Activated CD8-positive, alpha-beta memory T cell treated with anti-CD3 and anti-CD28 coated beads, Interleukin-2, amount 10 ng/mL, durations not matched to agents 7 days and 5 days (primary cell): ENCODE measurements at regions not wholly inside any gene's neighbourhood (a gene's known extent, or its start where the extent isn't known, plus 50 kb on each side); places are given as distances from the start of the nearest gene placed in this dataset.

Experiments used
- ATAC-seq: fragments of 150-1000 bp; cut with Tn5 transposase; one replicate; pipeline ENCODE4 v1.10.0; 2021; ENCODE audit warnings: moderate library complexity
- CTCF ChIA-PET: fragments of 350-600 bp; sonication (Branson Sonifier 250); formaldehyde crosslinking; loops from one replicate; lab custom pipeline; 2021; ENCODE audit warnings: antibody characterized with exemption; lab: Charles Lee
- DNase-seq: peaks from one replicate; pipeline ENCODE4 v3.0.0-alpha.2; 2020
- H3K27ac Mint-ChIP-seq: one replicate; pipeline ENCODE4 v1.8.0; 2021; ENCODE audit warnings: mild to moderate bottlenecking, mixed read lengths
- H3K27me3 Mint-ChIP-seq: one replicate; pipeline ENCODE4 v1.8.0; 2021; ENCODE audit warnings: mixed read lengths
- H3K36me3 Mint-ChIP-seq: one replicate; pipeline ENCODE4 v1.8.0; 2021; ENCODE audit warnings: mild to moderate bottlenecking, mixed read lengths
- H3K4me1 Mint-ChIP-seq: one replicate; pipeline ENCODE4 v1.8.0; 2021; ENCODE audit warnings: mixed read lengths
- H3K4me3 Mint-ChIP-seq: one replicate; pipeline ENCODE4 v1.8.0; 2021; ENCODE audit warnings: mild to moderate bottlenecking, moderate library complexity, mixed read lengths
- H3K9me3 Mint-ChIP-seq: one replicate; pipeline ENCODE4 v1.8.0; 2022; ENCODE audit warnings: low read depth, mixed read lengths

DNA sequence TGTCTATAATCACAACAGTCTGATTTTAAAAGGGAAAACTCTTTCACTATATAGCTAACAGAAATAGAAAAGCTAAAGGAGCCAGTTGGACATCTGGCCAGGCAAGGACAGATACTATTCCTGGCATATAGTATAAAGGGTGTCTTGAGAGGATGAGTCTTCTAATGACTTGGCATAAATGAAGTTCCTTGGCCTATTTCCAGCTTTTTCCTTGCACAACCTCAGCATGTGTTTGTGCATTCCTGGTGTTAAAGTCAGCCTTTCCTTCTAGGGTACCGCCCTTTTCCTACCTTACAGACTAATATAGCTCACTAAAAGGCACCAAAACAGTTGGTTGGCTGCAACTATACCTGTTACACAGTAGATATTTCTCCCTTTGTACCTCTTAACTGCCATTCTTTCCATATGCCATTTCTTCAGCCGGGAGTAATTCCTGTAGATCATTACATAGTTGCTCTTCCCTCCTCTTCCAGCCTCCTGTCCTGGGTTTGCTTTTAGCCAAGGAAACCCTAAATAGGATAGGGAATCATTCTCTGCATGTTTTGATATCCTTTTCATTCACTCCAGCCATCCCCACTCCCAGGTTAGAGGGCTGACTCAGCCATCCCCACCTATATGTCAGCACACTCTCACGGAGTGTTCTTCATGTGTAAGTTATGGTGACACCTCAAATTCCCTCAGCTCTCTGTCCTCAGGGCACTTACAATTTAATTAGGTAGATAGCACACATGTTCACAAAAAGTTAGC lies 102.1 kb upstream of the MDFIC start:
- H3K4me3 Mint-ChIP-seq: no peak overlapping the region
- H3K9me3 Mint-ChIP-seq: peaks cover 2% of the 10 kb centered on the region
- DNase-seq (no peak), ATAC-seq (no peak)
- H3K27me3 Mint-ChIP-seq: no peaks in the 10 kb centered on the region
- H3K27ac Mint-ChIP-seq: no peak overlapping the region
- H3K36me3 Mint-ChIP-seq: peaks cover 8% of the 10 kb centered on the region
- H3K4me1 Mint-ChIP-seq: peaks cover 8% of the 10 kb centered on the region
- CTCF ChIA-PET: interaction anchor here (0.6 kb wide), 1 partner anchor 299 kb away, joined by 3 read pairs; no protein-coding TSS in a partner anchor

- CTCF ChIA-PET: no interaction called here
- H3K4me1 Mint-ChIP-seq: peaks cover 11% of the 10 kb centered on the region
- no peak overlapping the region for H3K27ac Mint-ChIP-seq
- H3K27me3 Mint-ChIP-seq: no peaks in the 10 kb centered on the region
- H3K9me3 Mint-ChIP-seq: peaks cover 4% of the 10 kb centered on the region
- ATAC-seq: no peak
- H3K4me3 Mint-ChIP-seq: no peak overlapping the region
- peaks cover 18% of the 10 kb centered on the region for H3K36me3 Mint-ChIP-seq
- no peak for DNase-seq
Observed at GRCh38 chr7:114821030-114821900, 100.6 kb upstream of the MDFIC start.

- ATAC-seq (no peak), DNase-seq (no peak)
- Mint-ChIP-seq H3K27me3 (no peaks in the 10 kb centered on the region), H3K4me1 (peaks cover 11% of the 10 kb centered on the region), H3K27ac (no peak overlapping the region), H3K36me3 (peaks cover 20% of the 10 kb centered on the region), H3K9me3 (peaks cover 3% of the 10 kb centered on the region), H3K4me3 (no peak overlapping the region)
- CTCF ChIA-PET: no interaction called here
Observed at GRCh38 chr7:114822131-114822530, 99.8 kb upstream of the MDFIC start.

DNA sequence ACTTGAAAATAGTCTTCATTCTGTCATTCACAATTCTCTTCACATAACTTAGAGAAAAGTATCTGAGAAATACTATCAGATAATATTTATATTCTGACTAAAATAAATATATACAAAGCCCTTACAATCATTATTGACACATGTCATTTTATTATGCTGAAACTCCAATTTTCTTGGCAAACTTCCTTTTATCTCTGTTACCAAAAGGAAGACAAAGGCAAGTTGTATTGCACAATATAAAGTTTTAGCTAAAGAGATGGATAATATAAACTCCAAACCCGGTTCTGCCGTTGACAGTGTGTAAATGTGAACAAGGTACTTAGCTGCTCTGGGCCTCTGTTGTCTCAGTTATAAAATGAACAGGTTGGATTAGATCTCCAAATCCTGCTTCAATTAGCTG lies 99.0 kb upstream of the MDFIC start:
- DNase-seq: no peak
- no peaks in the 10 kb centered on the region for H3K27me3 Mint-ChIP-seq
- H3K4me1 Mint-ChIP-seq: peaks cover 11% of the 10 kb centered on the region
- peaks cover 7% of the 10 kb centered on the region for H3K9me3 Mint-ChIP-seq
- CTCF ChIA-PET: no interaction called here
- H3K27ac Mint-ChIP-seq: no peak overlapping the region
- H3K36me3 Mint-ChIP-seq: peaks cover 25% of the 10 kb centered on the region
- H3K4me3 Mint-ChIP-seq: no peak overlapping the region
- ATAC-seq: no peak

GRCh38 chr7:114823290-114823689 lies 98.6 kb upstream of the MDFIC start:
- Mint-ChIP-seq H3K36me3 (peaks cover 28% of the 10 kb centered on the region), H3K27me3 (no peaks in the 10 kb centered on the region), H3K4me3 (no peak overlapping the region), H3K27ac (no peak overlapping the region), H3K4me1 (peaks cover 9% of the 10 kb centered on the region), H3K9me3 (peaks cover 7% of the 10 kb centered on the region)
- DNase-seq (no peak), ATAC-seq (no peak)
- CTCF ChIA-PET: no interaction called here

- DNase-seq: no peak
- CTCF ChIA-PET: no interaction called here
- peaks cover 5% of the 10 kb centered on the region for H3K4me1 Mint-ChIP-seq
- H3K36me3 Mint-ChIP-seq: peaks cover 30% of the 10 kb centered on the region
- peak; percentile 20 for ATAC-seq
- no peaks in the 10 kb centered on the region for H3K27me3 Mint-ChIP-seq
- peaks cover 7% of the 10 kb centered on the region for H3K9me3 Mint-ChIP-seq
- H3K27ac Mint-ChIP-seq: peak overlapping the region; percentile 21
- H3K4me3 Mint-ChIP-seq: no peak overlapping the region
Observed at GRCh38 chr7:114825423-114825951, 96.4 kb upstream of the MDFIC start.

GRCh38 chr7:114830952-114831351 lies 90.9 kb upstream of the MDFIC start:
- peaks cover 6% of the 10 kb centered on the region for H3K9me3 Mint-ChIP-seq
- no peak overlapping the region for H3K27ac Mint-ChIP-seq
- peaks cover 27% of the 10 kb centered on the region for H3K36me3 Mint-ChIP-seq
- CTCF ChIA-PET: no interaction called here
- no peak overlapping the region for H3K4me3 Mint-ChIP-seq
- ATAC-seq (no peak), DNase-seq (no peak)
- H3K4me1 Mint-ChIP-seq: peaks cover 28% of the 10 kb centered on the region
- no peaks in the 10 kb centered on the region for H3K27me3 Mint-ChIP-seq

DNA sequence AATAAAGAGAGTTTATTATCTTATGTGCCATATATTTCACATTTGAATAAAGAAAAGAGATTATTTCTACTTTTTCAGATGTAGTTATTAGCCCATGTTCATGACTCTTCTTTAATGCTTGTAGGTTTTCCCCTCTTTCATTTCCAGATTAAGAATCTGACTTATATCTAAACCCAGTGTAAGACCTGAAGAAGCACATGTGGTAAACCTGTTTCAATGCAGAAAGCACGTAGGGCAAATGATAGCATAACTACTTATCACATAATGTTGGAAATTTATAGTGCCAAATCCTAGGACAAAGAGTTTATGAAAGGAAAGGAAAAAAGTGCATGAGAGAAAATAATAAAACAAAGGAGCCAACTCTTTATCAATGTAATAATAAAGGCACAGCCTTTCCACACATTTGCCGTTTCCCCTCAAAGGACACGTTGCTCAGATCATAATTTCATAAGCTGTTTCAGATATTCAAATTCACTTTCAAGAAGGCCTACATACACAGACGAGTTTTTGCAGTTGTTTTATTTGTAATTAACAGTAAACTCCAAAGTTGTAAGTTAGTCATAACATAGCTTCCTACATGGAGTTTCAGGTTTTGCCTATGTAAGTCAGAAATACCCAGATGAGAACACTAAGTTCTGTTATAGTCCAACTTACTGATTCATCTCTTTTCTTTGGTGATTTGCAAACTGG lies 88.8 kb upstream of the MDFIC start:
- peaks cover 28% of the 10 kb centered on the region for H3K4me1 Mint-ChIP-seq
- peaks cover 15% of the 10 kb centered on the region for H3K36me3 Mint-ChIP-seq
- no peaks in the 10 kb centered on the region for H3K9me3 Mint-ChIP-seq
- CTCF ChIA-PET: no interaction called here
- H3K4me3 Mint-ChIP-seq: peak overlapping the region; percentile 18
- no peaks in the 10 kb centered on the region for H3K27me3 Mint-ChIP-seq
- H3K27ac Mint-ChIP-seq: peak overlapping the region; percentile 74
- ATAC-seq (peak; percentile 84), DNase-seq (no peak)

- no peaks in the 10 kb centered on the region for H3K9me3 Mint-ChIP-seq
- no peak for ATAC-seq
- CTCF ChIA-PET: no interaction called here
- H3K27ac Mint-ChIP-seq: peak overlapping the region; percentile 24
- H3K27me3 Mint-ChIP-seq: peaks cover 6% of the 10 kb centered on the region
- peaks cover 28% of the 10 kb centered on the region for H3K4me1 Mint-ChIP-seq
- H3K4me3 Mint-ChIP-seq: no peak overlapping the region
- H3K36me3 Mint-ChIP-seq: peaks cover 8% of the 10 kb centered on the region
- no peak for DNase-seq
Observed at GRCh38 chr7:114835303-114835702, 86.6 kb upstream of the MDFIC start.

GRCh38 chr7:114835861-114836260 lies 86.0 kb upstream of the MDFIC start:
- Mint-ChIP-seq H3K4me1 (peaks cover 28% of the 10 kb centered on the region), H3K36me3 (peaks cover 7% of the 10 kb centered on the region), H3K4me3 (no peak overlapping the region), H3K27ac (no peak overlapping the region), H3K9me3 (no peaks in the 10 kb centered on the region), H3K27me3 (peaks cover 6% of the 10 kb centered on the region)
- CTCF ChIA-PET: no interaction called here
- DNase-seq (no peak), ATAC-seq (no peak)

DNA sequence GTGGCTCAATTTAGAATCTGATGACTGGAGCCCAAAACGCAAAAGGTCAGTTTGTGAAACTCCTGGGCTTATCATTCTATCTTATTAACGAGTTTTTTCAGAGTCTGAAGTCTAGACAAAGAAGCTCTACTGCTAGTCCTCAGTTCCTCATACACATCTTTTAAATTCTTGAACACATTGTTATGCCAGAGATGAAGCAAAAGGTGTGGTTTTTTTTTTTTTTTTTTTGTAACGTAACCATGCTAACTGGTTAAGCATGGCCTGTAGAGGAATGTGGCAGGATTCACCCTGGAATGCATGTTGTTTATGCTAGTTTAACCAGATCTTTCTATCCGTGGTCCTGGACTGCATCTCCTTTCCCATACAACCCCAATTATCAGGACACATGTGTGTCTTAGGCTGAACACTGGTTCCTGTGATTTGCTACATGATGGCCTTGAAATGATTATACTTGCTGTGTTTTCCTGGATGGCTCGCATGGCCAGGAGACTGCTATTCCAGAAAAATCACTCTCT lies 79.3 kb upstream of the MDFIC start:
- ATAC-seq (no peak), DNase-seq (no peak)
- no peak overlapping the region for H3K4me3 Mint-ChIP-seq
- no peaks in the 10 kb centered on the region for H3K9me3 Mint-ChIP-seq
- H3K27ac Mint-ChIP-seq: no peak overlapping the region
- no peaks in the 10 kb centered on the region for H3K36me3 Mint-ChIP-seq
- peaks cover 6% of the 10 kb centered on the region for H3K27me3 Mint-ChIP-seq
- CTCF ChIA-PET: no interaction called here
- H3K4me1 Mint-ChIP-seq: no peaks in the 10 kb centered on the region

DNA sequence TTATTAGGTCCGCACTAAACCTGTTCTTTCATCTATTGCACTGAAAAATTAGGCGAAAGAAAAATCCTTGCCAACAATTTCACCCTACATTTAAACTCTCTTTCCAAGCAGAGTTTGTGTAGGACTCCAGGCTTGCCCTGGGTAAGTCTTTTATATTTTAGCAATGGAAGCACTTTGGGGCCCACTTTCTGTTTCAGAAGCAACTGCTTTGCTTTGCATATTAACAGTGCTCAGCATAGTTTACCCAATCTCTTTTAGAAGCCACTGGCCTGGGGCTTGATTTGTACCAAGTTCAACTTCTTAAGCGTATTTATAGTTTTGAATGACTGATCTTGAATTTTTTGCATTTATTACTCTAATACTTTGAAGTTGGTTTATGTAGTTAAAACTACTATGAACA lies 78.8 kb upstream of the MDFIC start:
- CTCF ChIA-PET: no interaction called here

More for the DNA sequence above, 78.8 kb upstream of the MDFIC start:
- H3K4me1 Mint-ChIP-seq: no peaks in the 10 kb centered on the region
- H3K27ac Mint-ChIP-seq: no peak overlapping the region
- peaks cover 6% of the 10 kb centered on the region for H3K27me3 Mint-ChIP-seq
- ATAC-seq (no peak), DNase-seq (no peak)
- H3K36me3 Mint-ChIP-seq: no peaks in the 10 kb centered on the region
- no peaks in the 10 kb centered on the region for H3K9me3 Mint-ChIP-seq
- no peak overlapping the region for H3K4me3 Mint-ChIP-seq
